Mesendoderm (in vitro differentiated cells): ENCODE measurements at regions not wholly inside any gene's neighbourhood (a gene's known extent, or its start where the extent isn't known, plus 50 kb on each side); places are given as distances from the start of the nearest gene placed in this dataset.

Source experiments
- DNase-seq: peaks from one replicate; pipeline ENCODE4 v3.0.0; 2013
- H2AK5ac ChIP-seq: 2 replicates; pipeline ENCODE4 v1.6.1; 2013; ENCODE audit warnings: low read length, inconsistent platforms
- H2BK120ac ChIP-seq: 2 replicates; pipeline ENCODE4 v1.6.1; 2013; ENCODE audit warnings: low read depth, mild to moderate bottlenecking, low read length, moderate library complexity, mixed read lengths
- H2BK15ac ChIP-seq: replicated peaks from 2 replicates; pipeline ENCODE4 v1.6.1; 2013; ENCODE audit warnings: low read depth, mild to moderate bottlenecking, moderate library complexity
- H2BK5ac ChIP-seq: 2 replicates; pipeline ENCODE4 v1.6.1; 2013; ENCODE audit warnings: low read length, inconsistent platforms
- H3K18ac ChIP-seq: 2 replicates; pipeline ENCODE4 v1.6.1; 2013; ENCODE audit warnings: mild to moderate bottlenecking, low read length, mixed read lengths
- H3K23ac ChIP-seq: one replicate; pipeline ENCODE4 v1.6.1; 2013; ENCODE audit warnings: low read length
- H3K27ac ChIP-seq: 2 replicates; pipeline ENCODE4 v1.5.1; 2013; ENCODE audit warnings: low read depth, mild to moderate bottlenecking, inconsistent platforms, low read length, moderate library complexity
- H3K27me3 ChIP-seq: 2 replicates; pipeline ENCODE4 v1.6.1; 2013; ENCODE audit warnings: low read length, control low read depth, mild to moderate bottlenecking, inconsistent platforms; ENCODE audit not compliant: insufficient read depth, poor library complexity
- H3K36me3 ChIP-seq: 2 replicates; pipeline ENCODE4 v1.6.1; 2013; ENCODE audit warnings: low read length, inconsistent platforms; ENCODE audit not compliant: control insufficient read depth, insufficient read depth
- H3K4ac ChIP-seq: one replicate; pipeline ENCODE4 v1.6.1; 2013; ENCODE audit warnings: low read depth, mild to moderate bottlenecking, low read length, moderate library complexity
- H3K4me1 ChIP-seq: 2 replicates; pipeline ENCODE4 v1.6.1; 2013; ENCODE audit warnings: low read depth, low read length, inconsistent platforms; ENCODE audit not compliant: control insufficient read depth
- H3K4me2 ChIP-seq: 2 replicates; pipeline ENCODE4 v1.6.1; 2013; ENCODE audit warnings: low read length
- H3K4me3 ChIP-seq: 2 replicates; pipeline ENCODE4 v1.5.1; 2013; ENCODE audit warnings: mild to moderate bottlenecking, low read length
- H3K56ac ChIP-seq: one replicate; pipeline ENCODE4 v1.6.1; 2013; ENCODE audit warnings: low read length
- H3K79me1 ChIP-seq: 2 replicates; pipeline ENCODE4 v1.6.1; 2013; ENCODE audit warnings: low read length, inconsistent platforms
- H3K79me2 ChIP-seq: 2 replicates; pipeline ENCODE4 v1.6.1; 2013; ENCODE audit warnings: mild to moderate bottlenecking, low read length; ENCODE audit not compliant: control insufficient read depth, insufficient read depth
- H3K9ac ChIP-seq: 2 replicates; pipeline ENCODE4 v1.6.1; 2013; ENCODE audit warnings: low read length, inconsistent platforms
- H4K5ac ChIP-seq: one replicate; pipeline ENCODE4 v1.6.1; 2013; ENCODE audit warnings: low read length
- H4K8ac ChIP-seq: one replicate; pipeline ENCODE4 v1.6.1; 2013; ENCODE audit warnings: low read depth, mild to moderate bottlenecking, control low read depth, low read length, moderate library complexity
- WGBS: extraction: QIAGEN DNeasy Blood & Tissue Kit; methylation state at CpG from one replicate; pipeline ENCODE4 v1.1.7; 2013; ENCODE audit warnings: low lambda C conversion rate, missing lambda C conversion rate; ENCODE audit not compliant: insufficient coverage; ENCODE audit errors: extremely low coverage; 5-methylcytosine and 5-hydroxymethylcytosine counted together

DNA sequence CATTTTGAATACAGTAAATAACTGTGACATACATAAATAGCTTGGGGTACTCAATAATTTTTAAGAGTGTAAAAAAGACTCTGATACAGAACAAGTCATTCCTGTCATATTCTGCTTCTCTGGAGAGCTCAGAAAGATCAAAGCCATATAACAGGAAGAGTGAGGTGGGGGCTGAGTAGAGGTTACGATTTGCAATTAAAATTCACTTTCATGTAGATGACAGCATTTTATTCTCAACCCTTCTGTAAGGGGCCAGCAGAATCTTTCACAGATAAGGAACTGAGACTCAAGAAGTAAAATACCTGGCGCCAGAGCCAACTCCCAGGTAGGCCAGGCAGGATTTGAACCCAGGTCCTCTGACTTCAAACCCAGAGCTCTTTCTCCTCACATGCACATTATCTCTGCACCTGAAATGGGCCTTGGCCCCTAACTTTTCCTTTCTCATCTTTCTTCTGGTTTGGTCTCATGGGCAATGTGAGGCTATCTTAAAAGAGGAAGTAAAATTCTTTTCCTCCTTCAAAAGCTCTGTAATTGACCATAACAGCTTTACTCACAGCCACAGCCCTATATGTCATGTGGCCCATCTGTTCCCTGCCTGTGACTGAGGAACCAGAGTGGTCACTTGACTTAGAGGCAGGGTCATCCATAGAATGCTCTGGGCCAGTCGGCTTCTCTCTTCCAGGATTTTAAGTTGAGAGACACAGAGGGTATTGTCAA is 80.9 kb upstream of the SYT6 start:
- Histone ChIP-seq H3K36me3 (no peaks in the 10 kb centered on the region), H3K4me1 (no peaks in the 10 kb centered on the region), H3K4me2 (no peak overlapping the region), H4K5ac (no peak overlapping the region), H2BK120ac (no peak overlapping the region), H2BK5ac (no peak overlapping the region), H4K8ac (no peak overlapping the region), H3K27ac (no peak overlapping the region), H2BK15ac (no peak overlapping the region), H3K18ac (no peak overlapping the region), H3K4ac (no peak overlapping the region), H3K56ac (no peak overlapping the region), H2AK5ac (no peak overlapping the region), H3K4me3 (no peak overlapping the region), H3K79me1 (no peaks in the 10 kb centered on the region), H3K23ac (no peak overlapping the region), H3K27me3 (no peaks in the 10 kb centered on the region), H3K79me2 (no peaks in the 10 kb centered on the region), H3K9ac (no peak overlapping the region)
- no peak for DNase-seq
- no CpG with 5 or more reads among the region's 3 CpGs for WGBS

DNA sequence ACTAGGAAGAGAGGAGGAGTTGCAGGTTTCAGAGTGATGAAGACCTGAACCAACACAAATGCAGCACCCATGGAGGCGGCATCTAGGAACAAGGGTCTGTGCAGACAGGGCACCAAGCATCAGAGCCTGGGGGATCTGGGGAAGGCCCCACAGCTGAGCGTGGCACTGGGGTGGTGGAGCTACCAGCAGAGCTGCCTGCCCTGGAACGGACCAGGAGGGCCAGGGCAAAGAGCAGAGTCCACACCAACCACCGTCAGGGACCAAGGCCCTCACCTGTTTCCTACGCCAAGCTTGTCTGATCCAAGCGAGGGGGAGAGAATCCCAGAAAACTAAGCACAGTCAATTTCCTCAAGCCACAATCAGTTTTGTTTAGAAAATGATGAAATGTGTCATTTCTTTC is 79.0 kb upstream of the SYT6 start:
- Histone ChIP-seq H2BK120ac (no peak overlapping the region), H3K4me1 (no peaks in the 10 kb centered on the region), H2BK5ac (no peak overlapping the region), H3K9ac (no peak overlapping the region), H3K4me3 (no peak overlapping the region), H4K5ac (no peak overlapping the region), H3K4me2 (no peak overlapping the region), H3K56ac (no peak overlapping the region), H3K27ac (no peak overlapping the region), H4K8ac (no peak overlapping the region), H3K79me2 (no peaks in the 10 kb centered on the region), H3K23ac (no peak overlapping the region), H3K4ac (no peak overlapping the region), H3K18ac (no peak overlapping the region), H2AK5ac (no peak overlapping the region), H3K27me3 (no peaks in the 10 kb centered on the region), H2BK15ac (no peak overlapping the region), H3K79me1 (no peaks in the 10 kb centered on the region), H3K36me3 (no peaks in the 10 kb centered on the region)
- WGBS: no CpG with 5 or more reads among the region's 6 CpGs
- no peak for DNase-seq

DNA sequence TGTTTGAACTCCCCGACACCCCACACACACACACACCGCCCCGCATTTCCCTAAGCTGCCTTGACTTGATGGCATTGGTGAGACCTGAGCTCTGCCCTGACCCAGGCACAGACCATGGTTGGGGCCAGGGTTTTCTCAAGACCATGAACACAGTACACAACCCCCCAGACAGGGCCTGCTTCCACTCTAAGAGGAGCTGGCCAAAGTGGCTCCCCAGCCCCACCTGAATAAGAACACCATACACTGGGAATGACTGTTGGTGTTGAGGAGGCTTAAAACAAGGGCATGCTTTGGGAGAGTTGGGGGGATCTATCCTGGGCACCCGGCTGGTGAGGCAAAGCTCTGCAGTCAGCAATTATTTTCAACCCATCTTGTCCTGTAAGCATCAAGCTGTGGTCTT is 77.6 kb upstream of the SYT6 start:
- Histone ChIP-seq H3K4me1 (no peaks in the 10 kb centered on the region), H3K27ac (no peak overlapping the region)
- DNase-seq: no peak

DNA sequence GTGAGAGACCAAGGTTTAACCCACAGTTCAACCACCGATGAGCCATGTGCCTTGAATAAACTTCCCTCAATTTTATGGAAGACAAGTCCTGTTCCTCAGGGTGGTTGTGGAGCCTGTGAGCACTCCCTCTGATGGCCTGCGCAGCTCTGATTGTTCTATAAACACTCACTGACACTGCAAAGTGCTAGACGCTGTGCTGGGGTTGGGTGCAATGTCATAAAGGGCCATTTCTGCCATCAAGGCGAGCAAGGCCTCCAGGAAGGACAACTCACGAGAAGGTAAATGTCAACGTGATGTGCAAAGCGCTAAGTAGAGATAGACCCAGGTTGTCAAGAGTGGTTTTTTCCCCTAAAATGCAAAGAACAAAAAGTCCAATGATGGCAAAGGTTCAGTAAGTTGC is 75.7 kb upstream of the SYT6 start:
- Histone ChIP-seq H3K4me3 (no peak overlapping the region), H2AK5ac (no peak overlapping the region), H3K56ac (no peak overlapping the region)

More for the DNA sequence above, 77.6 kb upstream of the SYT6 start:
- no peak overlapping the region for H4K8ac ChIP-seq
- H2AK5ac ChIP-seq: no peak overlapping the region
- H4K5ac ChIP-seq: no peak overlapping the region
- H3K79me1 ChIP-seq: no peaks in the 10 kb centered on the region
- no peak overlapping the region for H3K18ac ChIP-seq
- no peak overlapping the region for H2BK15ac ChIP-seq
- no peak overlapping the region for H2BK5ac ChIP-seq
- no peak overlapping the region for H2BK120ac ChIP-seq
- H3K79me2 ChIP-seq: no peaks in the 10 kb centered on the region
- no peak overlapping the region for H3K23ac ChIP-seq
- no peaks in the 10 kb centered on the region for H3K27me3 ChIP-seq
- no peak overlapping the region for H3K9ac ChIP-seq
- H3K36me3 ChIP-seq: no peaks in the 10 kb centered on the region
- H3K4ac ChIP-seq: no peak overlapping the region
- no peak overlapping the region for H3K4me3 ChIP-seq
- H3K56ac ChIP-seq: no peak overlapping the region
- H3K4me2 ChIP-seq: no peak overlapping the region
- WGBS: no CpG with 5 or more reads among the region's 4 CpGs

DNA sequence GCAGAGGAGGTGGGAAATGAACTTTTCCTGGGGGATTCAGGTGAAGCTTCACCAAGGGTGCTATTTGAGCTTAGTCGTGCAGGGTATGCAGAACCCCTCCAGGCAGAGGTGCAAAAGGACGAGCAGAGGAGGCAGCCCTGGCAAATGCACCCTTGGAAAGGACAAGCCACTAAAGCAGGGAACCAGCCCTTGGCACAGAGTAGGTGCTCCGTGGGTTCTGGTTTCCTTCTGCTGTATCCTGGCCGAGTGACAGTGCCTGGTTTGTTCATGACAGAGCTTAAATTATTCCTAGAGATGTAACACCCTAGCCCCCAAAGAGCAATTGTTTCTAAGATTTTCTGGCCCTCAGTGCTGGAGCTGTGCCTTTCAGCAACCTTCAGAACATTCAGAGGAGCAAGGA is 73.4 kb upstream of the SYT6 start:
- Histone ChIP-seq H3K4me3 (no peak overlapping the region), H3K27ac (no peak overlapping the region), H2AK5ac (no peak overlapping the region), H3K18ac (no peak overlapping the region), H3K56ac (no peak overlapping the region), H3K9ac (no peak overlapping the region), H2BK120ac (no peak overlapping the region), H3K23ac (no peak overlapping the region), H3K4ac (no peak overlapping the region), H4K5ac (no peak overlapping the region), H3K36me3 (no peaks in the 10 kb centered on the region), H2BK5ac (no peak overlapping the region), H3K27me3 (no peaks in the 10 kb centered on the region), H2BK15ac (no peak overlapping the region), H3K4me2 (no peak overlapping the region), H4K8ac (no peak overlapping the region), H3K79me2 (no peaks in the 10 kb centered on the region), H3K4me1 (no peaks in the 10 kb centered on the region), H3K79me1 (no peaks in the 10 kb centered on the region)
- DNase-seq: no peak
- WGBS: no CpG with 5 or more reads among the region's 4 CpGs

More for the DNA sequence above, 75.7 kb upstream of the SYT6 start:
- H3K79me2 ChIP-seq: no peaks in the 10 kb centered on the region
- DNase-seq: no peak
- H3K23ac ChIP-seq: no peak overlapping the region
- no peak overlapping the region for H4K5ac ChIP-seq
- H2BK5ac ChIP-seq: no peak overlapping the region
- H2BK120ac ChIP-seq: no peak overlapping the region
- H2BK15ac ChIP-seq: no peak overlapping the region
- H3K27me3 ChIP-seq: no peaks in the 10 kb centered on the region
- H3K4me1 ChIP-seq: no peaks in the 10 kb centered on the region
- WGBS: no CpG with 5 or more reads among the region's 7 CpGs
- no peak overlapping the region for H3K4me2 ChIP-seq
- no peak overlapping the region for H3K4ac ChIP-seq
- H3K27ac ChIP-seq: no peak overlapping the region
- H3K36me3 ChIP-seq: no peaks in the 10 kb centered on the region
- no peak overlapping the region for H3K18ac ChIP-seq
- H3K9ac ChIP-seq: no peak overlapping the region
- H3K79me1 ChIP-seq: no peaks in the 10 kb centered on the region
- H4K8ac ChIP-seq: no peak overlapping the region
